GM18520 (cell line): ENCODE measurements at regions not wholly inside any gene's neighbourhood (a gene's known extent, or its start where the extent isn't known, plus 50 kb on each side); places are given as distances from the start of the nearest gene placed in this dataset.

Experiments used
- ATAC-seq: cut with Tn5 transposase; IDR thresholded peaks from one replicate; pipeline ENCODE4 v1.9.1; 2021; ENCODE audit not compliant: unreplicated experiment

- no peak for ATAC-seq
These were observed 67.5 kb upstream of the SLC6A6 start for GRCh38 chr3:14334936-14335335.

DNA sequence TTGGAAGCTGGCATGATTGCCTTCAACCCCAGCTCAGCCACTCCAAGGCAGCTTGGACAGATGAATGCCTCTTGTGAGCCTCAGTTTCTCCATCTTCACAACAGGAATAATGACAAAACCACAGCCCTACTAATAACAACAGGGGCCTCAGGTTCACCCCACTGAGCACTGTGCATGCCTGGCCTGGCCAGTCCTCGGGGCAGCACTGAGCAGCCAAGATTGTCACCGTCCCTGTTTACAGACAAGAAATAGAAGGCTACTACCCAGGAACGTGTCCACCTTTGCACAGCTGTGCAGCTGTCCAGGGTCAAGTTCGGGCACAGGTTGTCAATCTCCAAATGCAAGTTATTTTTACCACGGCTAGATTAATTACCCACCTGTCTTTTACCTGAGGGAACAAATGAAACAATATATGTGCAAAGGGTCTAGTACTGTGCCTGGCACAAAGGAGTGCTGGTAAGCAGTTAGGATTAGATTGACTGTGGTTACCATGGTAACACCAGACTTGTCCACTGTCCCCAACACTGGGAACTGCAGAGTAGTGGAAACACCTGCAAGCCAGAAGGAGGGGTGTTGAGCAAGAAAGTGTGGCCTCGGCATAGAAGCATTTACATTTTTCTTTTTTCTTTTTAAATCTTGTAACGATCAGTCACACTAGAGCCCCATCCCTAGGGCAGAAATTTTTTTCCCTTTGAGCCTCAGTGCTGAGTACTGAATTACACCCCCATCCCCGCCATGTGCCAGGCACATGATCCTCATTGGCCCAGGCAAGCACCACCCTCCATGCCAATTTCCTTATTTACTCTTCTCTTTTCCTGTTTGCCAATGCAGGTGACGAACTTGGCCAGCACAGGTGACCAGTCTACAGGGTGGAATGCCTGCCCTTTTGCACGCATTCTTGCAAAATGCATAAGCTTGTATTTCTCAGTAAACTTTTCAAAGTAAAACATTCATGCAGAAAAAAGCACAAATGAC lies 66.3 kb upstream of the SLC6A6 start:
- ATAC-seq, result no peak

GRCh38 chr3:14336749-14337598 lies 65.4 kb upstream of the SLC6A6 start:
- ATAC-seq, result no peak

GRCh38 chr3:14337828-14338227 lies 64.6 kb upstream of the SLC6A6 start:
- no peak for ATAC-seq

GRCh38 chr3:14338242-14338641 lies 64.2 kb upstream of the SLC6A6 start:
- ATAC-seq, result no peak

DNA sequence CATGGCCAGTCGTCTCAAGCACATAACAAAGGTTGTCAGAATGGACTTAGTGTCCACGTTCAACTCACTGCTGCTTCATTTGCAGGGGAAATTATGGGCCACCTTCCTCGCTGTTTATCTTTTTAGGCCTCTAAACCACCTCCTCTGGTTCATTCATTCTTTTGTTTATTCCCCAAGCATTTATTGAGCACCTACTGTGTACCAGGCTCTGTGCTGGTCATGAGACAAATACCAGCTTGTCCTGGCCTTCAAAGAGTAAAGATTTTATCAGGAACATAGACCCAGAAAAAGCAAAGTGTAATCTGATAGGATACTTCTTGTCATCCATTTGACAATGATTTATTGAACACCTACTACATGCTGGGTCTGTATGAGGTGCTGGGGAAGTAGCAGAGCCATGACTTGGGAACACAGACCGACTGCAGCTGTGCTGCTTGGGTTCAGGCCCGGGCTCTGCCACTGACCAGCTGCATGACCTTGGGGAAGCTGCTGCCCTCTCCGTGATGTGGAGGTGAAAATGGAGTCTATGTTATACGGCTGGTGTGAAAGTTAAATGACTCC lies 63.4 kb upstream of the SLC6A6 start:
- no peak for ATAC-seq

- no peak for ATAC-seq
These were observed 61.3 kb upstream of the SLC6A6 start for GRCh38 chr3:14340960-14341708.

DNA sequence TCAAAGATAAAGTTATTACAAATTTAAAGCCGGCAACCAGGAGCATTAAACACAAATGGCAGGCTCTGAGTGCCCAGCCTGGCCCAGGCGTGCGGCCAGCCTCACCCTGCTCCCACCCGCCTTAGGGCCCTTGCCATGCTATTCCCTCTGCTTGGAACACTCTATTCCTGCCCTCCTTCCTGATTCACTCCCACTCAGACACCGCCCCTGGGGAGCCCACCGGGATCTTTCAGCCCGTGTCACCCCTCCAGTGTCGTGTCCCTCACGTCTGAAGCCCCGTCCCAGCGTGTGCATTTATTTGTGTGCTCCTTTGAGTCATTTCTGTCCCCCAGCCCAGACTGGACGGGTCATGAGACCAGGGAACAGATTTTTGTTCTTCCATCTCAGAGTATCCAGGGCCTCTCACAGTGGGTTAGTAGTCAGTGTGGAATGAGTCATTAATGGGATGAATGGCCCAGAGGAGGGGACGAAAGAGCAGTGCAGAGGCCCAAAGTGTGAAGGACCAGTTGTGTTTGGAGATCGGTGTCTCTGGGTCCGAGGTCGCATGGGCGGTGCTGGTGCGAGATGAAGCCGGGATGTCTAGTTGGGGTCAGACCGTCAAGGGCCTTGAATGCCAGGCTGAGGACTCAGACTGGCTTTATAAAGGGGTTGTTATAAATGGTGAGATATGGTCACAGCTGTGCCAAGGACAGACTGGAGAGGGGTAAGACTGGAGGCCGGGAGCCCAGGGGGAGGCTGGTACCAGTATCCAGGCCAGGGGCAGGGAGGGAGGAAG lies 58.9 kb upstream of the SLC6A6 start:
- no peak for ATAC-seq

DNA sequence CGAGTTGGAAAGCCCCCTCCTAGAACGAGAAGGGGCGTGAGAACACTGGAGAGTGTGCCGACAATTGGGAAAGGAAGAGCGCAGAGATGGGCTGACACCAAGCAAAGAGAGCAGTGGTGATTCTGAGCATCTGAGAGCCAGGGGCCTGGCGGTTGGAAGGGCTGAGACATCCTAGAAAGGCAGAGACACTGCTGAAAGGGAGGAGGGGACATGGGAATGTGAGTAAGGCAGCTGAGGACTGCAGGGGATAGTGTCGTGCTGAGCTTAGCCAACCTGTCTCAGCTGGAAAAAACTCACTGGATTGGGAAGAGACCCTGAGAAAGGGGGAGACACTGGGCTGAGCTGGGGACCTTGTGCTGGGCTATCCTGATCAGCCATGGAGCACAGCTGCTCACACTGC lies 58.1 kb upstream of the SLC6A6 start:
- no peak for ATAC-seq

DNA sequence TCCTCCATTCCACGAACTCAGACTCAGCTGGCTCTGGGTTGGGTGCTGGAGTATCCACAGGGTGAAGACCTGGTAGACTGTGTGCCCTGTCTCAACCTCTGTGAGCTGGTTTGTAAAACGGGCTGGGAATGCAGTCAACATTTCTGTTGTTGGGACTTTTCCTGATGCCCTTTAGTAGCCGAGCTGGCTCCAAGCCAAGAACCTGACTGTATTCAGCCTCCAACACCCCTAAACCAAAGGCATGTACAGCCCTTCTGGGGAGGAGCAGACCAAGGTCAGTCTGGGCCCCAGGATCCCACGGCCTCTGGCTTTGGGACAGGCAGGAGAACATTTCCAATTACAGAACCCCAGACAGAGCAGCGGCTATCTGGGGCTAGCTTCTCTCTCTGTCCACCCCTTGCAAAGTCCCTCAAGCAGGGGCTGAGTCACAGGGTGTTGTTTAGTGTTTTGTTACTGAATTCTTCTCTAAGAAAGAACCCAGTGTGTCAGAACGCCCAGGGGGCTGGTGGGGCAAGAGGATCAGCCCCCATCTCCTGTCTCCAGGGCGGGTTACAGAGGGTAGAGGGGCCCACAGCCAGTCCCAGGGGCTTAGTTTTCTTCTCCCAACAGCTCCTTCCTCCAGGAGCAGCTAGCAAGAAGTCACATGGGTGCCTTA lies 56.8 kb upstream of the SLC6A6 start:
- no peak for ATAC-seq

- ATAC-seq, result no peak
These were observed 56.2 kb upstream of the SLC6A6 start for GRCh38 chr3:14346191-14346590.

GRCh38 chr3:14346642-14347041 lies 55.8 kb upstream of the SLC6A6 start:
- ATAC-seq, result no peak

DNA sequence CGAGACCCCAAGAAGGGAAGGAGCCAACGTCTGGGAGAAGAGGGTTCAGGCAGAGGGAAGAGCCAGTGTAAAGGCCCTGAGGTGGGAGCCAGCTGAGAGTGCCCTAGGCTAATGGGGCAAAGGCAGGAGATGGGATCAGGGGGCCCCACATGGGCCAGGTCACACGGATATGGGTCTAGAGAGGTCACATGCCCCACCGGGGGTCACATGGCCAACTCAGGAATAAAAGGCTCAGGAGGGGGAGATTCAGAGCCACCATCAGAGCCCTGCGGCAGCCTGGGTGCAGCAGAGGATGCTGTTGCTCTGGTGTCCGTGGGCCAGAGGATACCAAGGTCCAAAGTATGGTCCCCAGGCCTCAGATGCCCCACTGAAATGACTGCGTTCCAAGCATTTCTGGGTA lies 55.3 kb upstream of the SLC6A6 start:
- ATAC-seq, result no peak

DNA sequence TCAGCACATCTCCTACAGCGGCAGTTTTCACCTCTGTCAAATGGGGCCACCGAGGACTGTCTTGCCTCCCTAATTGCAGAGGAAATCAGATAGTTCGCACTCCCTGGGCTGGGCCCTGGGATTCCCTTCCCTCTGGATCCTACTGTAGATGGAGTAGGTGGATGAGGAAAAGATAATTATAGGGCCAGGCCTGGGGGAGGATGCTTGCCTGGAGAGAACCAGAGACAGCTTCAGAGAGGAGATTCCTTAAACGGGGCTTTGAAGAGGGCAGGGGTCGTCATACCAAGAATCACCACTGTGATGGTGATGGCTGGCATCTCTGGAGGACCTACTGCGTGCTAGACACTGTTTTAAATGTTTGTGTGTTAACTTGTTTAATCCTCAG lies 50.8 kb upstream of the SLC6A6 start:
- no peak for ATAC-seq

DNA sequence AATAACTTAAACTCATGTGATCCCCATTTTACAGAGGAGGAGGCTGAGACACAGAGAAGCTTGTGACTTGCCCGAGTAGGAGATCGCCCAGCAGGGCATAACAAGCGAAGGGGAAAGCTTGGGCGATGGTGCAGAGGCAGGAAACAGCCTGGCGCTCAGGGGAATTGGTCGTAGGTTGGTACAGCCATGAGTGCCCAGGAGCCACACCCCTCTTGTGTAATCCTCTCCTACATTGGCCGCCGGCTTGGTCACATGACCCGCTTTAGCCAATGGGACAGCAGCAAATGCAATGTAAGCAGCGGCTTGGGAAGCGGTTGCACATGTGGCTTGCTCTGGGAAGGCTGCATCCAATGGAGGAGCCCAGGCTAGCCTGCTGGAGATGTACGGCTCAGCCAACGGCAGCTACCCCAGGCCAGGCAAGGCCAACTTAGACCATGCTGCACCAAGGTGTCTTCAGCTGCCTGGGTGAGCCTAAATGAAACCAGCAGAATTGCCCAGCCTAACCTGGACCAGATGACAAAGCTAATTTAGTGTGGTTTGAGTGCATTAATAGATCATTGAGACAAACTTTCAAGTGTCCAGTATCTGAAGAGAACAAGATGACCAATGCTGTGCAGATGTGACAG lies 50.3 kb upstream of the SLC6A6 start:
- peak; percentile 40 for ATAC-seq
